GM21447 (cell line): ENCODE measurements at regions not wholly inside any gene's neighbourhood (a gene's known extent, or its start where the extent isn't known, plus 50 kb on each side); places are given as distances from the start of the nearest gene placed in this dataset.

ENCODE experiments used
- ATAC-seq: cut with Tn5 transposase; IDR thresholded peaks from one replicate; pipeline ENCODE4 v1.9.1; 2021; ENCODE audit not compliant: unreplicated experiment

- ATAC-seq: no peak
These were observed 477.7 kb downstream of the TBC1D22A start for GRCh38 chr22:47240116-47240515.

GRCh38 chr22:47239474-47239860 lies 477.0 kb downstream of the TBC1D22A start:
- no peak for ATAC-seq

- ATAC-seq: no peak
These were observed 476.4 kb downstream of the TBC1D22A start for GRCh38 chr22:47238690-47239473.

GRCh38 chr22:47237890-47238480 lies 475.5 kb downstream of the TBC1D22A start:
- ATAC-seq: no peak

DNA sequence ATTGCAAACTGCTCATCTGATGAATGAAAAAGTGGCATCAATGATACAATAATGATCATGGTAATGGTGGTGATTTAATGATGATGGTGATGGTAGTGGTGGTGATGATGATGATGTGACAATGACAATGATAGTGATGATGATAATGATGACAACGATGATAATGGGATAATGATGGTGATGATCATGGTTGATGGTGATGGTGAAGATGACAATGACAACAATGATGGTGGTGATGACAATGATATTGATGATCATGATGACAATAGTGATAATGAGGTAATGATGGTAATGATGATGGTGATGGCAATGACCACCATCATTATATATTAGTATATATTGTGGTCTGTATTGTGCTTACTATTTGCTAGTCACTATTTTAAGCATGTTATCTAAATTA lies 474.3 kb downstream of the TBC1D22A start:
- no peak for ATAC-seq

- ATAC-seq: no peak
These were observed 473.7 kb downstream of the TBC1D22A start for GRCh38 chr22:47236161-47236560.

DNA sequence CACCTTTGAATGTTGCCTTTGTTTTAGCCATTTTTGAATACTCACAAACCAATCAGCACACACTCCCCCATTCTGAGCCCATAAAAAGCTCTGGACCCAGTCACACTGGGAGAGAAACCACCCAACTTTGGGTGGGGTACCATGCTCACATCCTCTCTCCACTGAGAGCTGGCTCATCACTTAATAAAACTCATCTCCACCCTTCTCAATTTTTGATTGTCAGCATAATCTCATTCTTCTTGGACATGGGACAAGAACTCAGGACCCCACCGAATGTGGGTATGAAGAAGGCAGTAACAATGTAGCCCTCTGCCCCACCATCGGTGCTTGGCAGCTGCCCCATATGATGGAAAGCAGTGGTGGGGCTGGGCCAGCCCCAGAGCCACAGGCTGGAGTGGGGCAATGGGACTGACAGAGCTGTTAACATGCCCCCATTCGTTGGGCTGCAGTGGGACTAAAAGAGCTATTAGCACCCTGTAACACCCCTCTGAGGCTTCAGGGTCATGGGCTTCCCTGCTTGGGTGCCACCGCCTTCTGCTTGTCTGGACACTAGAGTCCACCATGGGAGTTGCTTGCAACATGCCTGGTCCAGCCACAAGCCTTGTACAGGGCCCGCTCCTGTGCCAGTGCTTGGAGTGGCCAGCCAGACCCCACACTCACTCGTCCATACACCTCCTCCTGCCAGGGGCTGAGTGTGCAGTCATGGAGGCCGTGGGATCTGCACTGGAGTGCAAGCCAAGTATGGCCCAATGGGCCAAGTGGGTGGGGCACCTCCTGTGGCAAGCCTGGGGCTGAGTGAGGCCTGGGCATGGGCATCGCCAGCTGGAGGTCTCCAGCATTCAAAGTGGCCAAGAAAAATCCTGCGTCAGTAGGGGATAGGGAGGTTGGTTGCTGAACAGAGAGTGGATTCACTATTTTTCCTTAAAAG lies 471.1 kb downstream of the TBC1D22A start:
- ATAC-seq: no peak

- ATAC-seq: no peak
These were observed 470.3 kb downstream of the TBC1D22A start for GRCh38 chr22:47232753-47233152.

DNA sequence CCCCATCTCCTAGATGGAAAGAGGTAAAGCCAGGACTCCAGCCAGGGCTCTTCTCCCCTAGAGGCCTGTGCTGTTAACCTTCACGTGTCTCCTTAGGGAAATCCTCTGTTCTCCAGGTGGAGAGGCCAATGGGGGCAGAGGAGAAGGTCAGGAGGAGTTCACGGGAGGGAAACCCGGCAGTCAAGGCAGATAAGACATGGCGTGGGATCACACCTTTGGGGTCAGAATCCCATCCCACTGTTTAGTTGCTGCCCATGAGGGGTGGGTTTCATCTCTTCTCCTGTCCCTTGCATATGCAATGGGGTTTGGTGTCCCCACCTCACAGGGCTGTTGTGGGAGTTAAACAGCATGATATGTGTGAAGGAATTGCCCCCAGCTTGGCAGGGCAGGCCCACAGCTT lies 469.7 kb downstream of the TBC1D22A start:
- no peak for ATAC-seq

DNA sequence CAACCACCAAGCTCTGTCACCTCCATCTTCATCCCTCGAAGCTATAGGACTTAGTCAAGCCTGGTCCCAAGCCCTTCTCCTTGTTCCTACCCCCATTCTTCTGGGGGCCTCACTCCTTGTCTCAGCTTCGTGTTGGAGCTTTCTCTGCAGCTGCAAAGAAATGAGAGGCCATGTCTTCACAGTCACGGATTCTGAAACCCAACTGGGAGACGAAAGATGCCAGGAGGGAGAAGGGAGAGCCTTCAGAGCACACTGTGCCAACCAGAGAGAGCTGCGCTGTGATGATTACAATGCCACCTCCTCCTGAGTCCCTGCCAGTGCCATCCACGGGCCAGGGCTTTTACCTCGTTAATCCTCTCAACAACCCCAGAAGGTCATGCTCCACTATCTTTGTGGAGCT lies 469.3 kb downstream of the TBC1D22A start:
- no peak for ATAC-seq

GRCh38 chr22:47230741-47231140 lies 468.3 kb downstream of the TBC1D22A start:
- no peak for ATAC-seq

GRCh38 chr22:47230251-47230650 lies 467.8 kb downstream of the TBC1D22A start:
- ATAC-seq: no peak

DNA sequence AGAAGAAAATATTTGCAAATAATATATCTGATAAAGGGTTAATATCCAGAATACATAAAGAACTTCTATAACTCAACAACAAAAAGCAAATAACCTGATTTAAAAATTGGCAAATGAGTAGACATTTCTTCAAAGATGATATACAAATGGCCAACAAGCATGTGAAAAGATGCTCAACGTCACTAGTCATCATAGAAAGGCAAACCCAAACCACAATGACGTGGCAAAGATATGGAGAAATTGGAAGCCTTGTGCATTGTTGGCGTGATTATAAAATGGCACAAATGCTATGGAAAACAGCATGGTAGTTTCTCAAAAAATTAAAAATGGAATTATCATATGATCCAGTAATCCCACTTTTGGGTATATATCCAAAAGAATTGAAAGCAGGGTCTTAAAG lies 466.3 kb downstream of the TBC1D22A start:
- ATAC-seq: no peak

- no peak for ATAC-seq
These were observed 463.6 kb downstream of the TBC1D22A start for GRCh38 chr22:47225931-47226633.

- no peak for ATAC-seq
These were observed 462.9 kb downstream of the TBC1D22A start for GRCh38 chr22:47225080-47225930.
